HCT116 (cell line): ENCODE measurements at regions not wholly inside any gene's neighbourhood (a gene's known extent, or its start where the extent isn't known, plus 50 kb on each side); places are given as distances from the start of the nearest gene placed in this dataset.
A peak's percentile ranks its signal among the peaks of the same experiment; 100 is the strongest.

Experiments
- ATAC-seq: fragments of 200-7000 bp; cut with Tn5 transposase; 2 replicates; pipeline ENCODE4 v1.9.1; 2020; ENCODE audit warnings: mild to moderate bottlenecking, moderate library complexity
- BruUV-seq: library from RNA; stranded (reverse); fragments of 400-500 nt; replicated peaks from 2 replicates; lab custom pipeline; 2021; lab: Mats Ljungman, UMichigan
- CTCF ChIA-PET: fragments of 300-600 bp; sonication (Branson Sonifier 250); formaldehyde crosslinking; loops from one replicate; lab custom pipeline; 2021; ENCODE audit warnings: antibody characterized with exemption; lab: Charles Lee
- POLR2A ChIA-PET: fragments of 300-600, 350-600 bp; sonication (Branson Sonifier 250); formaldehyde crosslinking; loops from one replicate; lab custom pipeline; 2021; ENCODE audit warnings: antibody characterized with exemption; lab: Charles Lee
- RAD21 ChIA-PET, 2 experiments: fragments of 300-600 bp; sonication (Branson Sonifier 250); formaldehyde crosslinking; loops; one replicate each; lab custom pipeline; 2023; ENCODE audit warnings: low total read pairs in 2 of 2; ENCODE audit not compliant: uncharacterized antibody in 2 of 2, unreplicated experiment in 2 of 2, low non-redundant PET in 1 of 2; lab: Charles Lee
- DNase-seq: peaks from one replicate; pipeline ENCODE4 v3.0.0-alpha.2; 2010; ENCODE audit warnings: low read depth, low spot score
- H2AFZ ChIP-seq: fragments of 200-600 bp; shearing (Covaris generic), sonication (generic); 2 replicates; pipeline ENCODE4 v1.6.1; 2017; ENCODE audit warnings: low read depth, mixed run types, mixed read lengths, antibody characterized with exemption, low read length; ENCODE audit not compliant: poor library complexity, severe bottlenecking
- H3K27ac ChIP-seq: 2 replicates; pipeline ENCODE4 v1.5.1; 2012; ENCODE audit warnings: low read depth, low read length
- H3K27me3 ChIP-seq: fragments of 200-600 bp; sonication (generic); 2 replicates; pipeline ENCODE4 v1.6.1; 2016; ENCODE audit warnings: mixed run types, low read length, mixed read lengths; ENCODE audit not compliant: insufficient read depth
- H3K36me3 ChIP-seq, 2 experiments: fragments of 200-500 bp in 1 of 2; fragments of 200-600 bp in 1 of 2; sonication (Bioruptor generic) in 1 of 2; sonication (generic) in 1 of 2; 2 replicates each; pipeline versions ENCODE4 v1.5.1 to v1.6.1; 2014 to 2016; ENCODE audit warnings: low read length in 2 of 2, inconsistent platforms in 1 of 2, mixed read lengths in 1 of 2, mixed run types in 1 of 2; ENCODE audit not compliant: insufficient read depth in 2 of 2, control insufficient read depth in 1 of 2
- H3K4me1 ChIP-seq, 2 experiments: fragments of 200-600 bp in 1 of 2; sonication (generic) in 1 of 2; 2 replicates each; pipeline versions ENCODE4 v1.5.1 to v1.6.1; 2012 to 2017; ENCODE audit warnings: low read length in 2 of 2, inconsistent platforms in 1 of 2, mild to moderate bottlenecking in 1 of 2, mixed read lengths in 1 of 2, mixed run types in 1 of 2, moderate library complexity in 1 of 2; ENCODE audit not compliant: insufficient read depth in 2 of 2, control insufficient read depth in 1 of 2
- H3K4me2 ChIP-seq: fragments of 200-600 bp; sonication (generic); 2 replicates; pipeline ENCODE4 v1.6.1; 2017; ENCODE audit warnings: mixed run types, low read length, mixed read lengths
- H3K4me3 ChIP-seq, 2 experiments: fragments of 200-600 bp in 1 of 2; sonication (generic) in 1 of 2; replicated peaks in 1 of 2; 2 replicates each; pipeline ENCODE4 v1.5.1; 2011 to 2016; ENCODE audit warnings: low read length in 2 of 2, control low read depth in 1 of 2, low read depth in 1 of 2, mild to moderate bottlenecking in 1 of 2, mixed read lengths in 1 of 2, mixed run types in 1 of 2
- H3K79me2 ChIP-seq: fragments of 200-600 bp; sonication (generic); 2 replicates; pipeline ENCODE4 v1.6.1; 2017; ENCODE audit warnings: mild to moderate bottlenecking, mixed run types, low read length, moderate library complexity, mixed read lengths; ENCODE audit not compliant: insufficient read depth
- H3K9ac ChIP-seq: fragments of 200-600 bp; sonication (generic); 2 replicates; pipeline ENCODE4 v1.6.1; 2016; ENCODE audit warnings: low read length, mixed read lengths
- H3K9me2 ChIP-seq: fragments of 200-600 bp; sonication (generic), shearing (Covaris generic); 2 replicates; pipeline ENCODE4 v1.6.1; 2017; ENCODE audit warnings: mixed run types, mild to moderate bottlenecking, moderate library complexity; ENCODE audit not compliant: insufficient read depth
- H3K9me3 ChIP-seq, 2 experiments: fragments of 200-500 bp in 1 of 2; fragments of 200-600 bp in 1 of 2; sonication (Bioruptor generic) in 1 of 2; sonication (generic) in 1 of 2; 2 replicates each; pipeline ENCODE4 v1.6.1; 2014 to 2017; ENCODE audit warnings: low read length in 2 of 2, mixed read lengths in 2 of 2, inconsistent platforms in 1 of 2, low read depth in 1 of 2, mild to moderate bottlenecking in 1 of 2, mixed run types in 1 of 2, moderate library complexity in 1 of 2; ENCODE audit not compliant: control insufficient read depth in 1 of 2, insufficient read depth in 1 of 2
- H4K20me1 ChIP-seq: fragments of 200-600 bp; sonication (generic), shearing (Covaris generic); 2 replicates; pipeline ENCODE4 v1.6.1; 2017; ENCODE audit warnings: mixed run types, mild to moderate bottlenecking, moderate library complexity; ENCODE audit not compliant: insufficient read depth
- ATF3 ChIP-seq: IDR thresholded peaks from 2 replicates; pipeline ENCODE4 v1.6.1; 2012
- CBX3 ChIP-seq: IDR thresholded peaks from 2 replicates; pipeline ENCODE4 v1.6.1; 2012; ENCODE audit warnings: low read depth
- CEBPB ChIP-seq: IDR thresholded peaks from 2 replicates; pipeline ENCODE4 v1.6.1; 2012; ENCODE audit warnings: low read depth
- EGR1 ChIP-seq: IDR thresholded peaks from 2 replicates; pipeline ENCODE4 v1.6.1; 2012; ENCODE audit warnings: low read depth
- EZH2phosphoT487 ChIP-seq: fragments of 200-600 bp; IDR thresholded peaks from 2 replicates; pipeline ENCODE4 v1.6.1; 2018; ENCODE audit warnings: antibody characterized with exemption, borderline replicate concordance
- FOSL1 ChIP-seq: IDR thresholded peaks from 2 replicates; pipeline ENCODE4 v1.6.1; 2012; ENCODE audit warnings: low read depth
- JUND ChIP-seq: IDR thresholded peaks from 2 replicates; pipeline ENCODE4 v1.6.1; 2012
- RAD21 ChIP-seq: IDR thresholded peaks from 2 replicates; pipeline ENCODE4 v1.6.1; 2012; ENCODE audit warnings: low read depth, mild to moderate bottlenecking
- SP1 ChIP-seq: IDR thresholded peaks from 2 replicates; pipeline ENCODE4 v1.6.1; 2012; ENCODE audit warnings: low read depth
- SRF ChIP-seq: IDR thresholded peaks from 2 replicates; pipeline ENCODE4 v1.6.1; 2012; ENCODE audit warnings: low read depth
- TCF7L2 ChIP-seq: IDR thresholded peaks from 2 replicates; pipeline ENCODE4 v1.7.0; 2011; ENCODE audit warnings: borderline replicate concordance, inconsistent platforms; ENCODE audit not compliant: insufficient read depth, insufficient read length; ENCODE audit errors: extremely low read depth
- intact Hi-C: fragments of 100-400 bp; cut with micrococcal nuclease; formaldehyde crosslinking; loops from 2 replicates; pipeline ENCODE4 v1.10.0; 2022
- TF ChIP-seq, protein P1 (sequence below): IDR thresholded peaks from 2 replicates; pipeline ENCODE4 v1.6.1; 2012; ENCODE audit warnings: low read depth
- TF ChIP-seq, protein P2 (sequence below), 3 experiments: fragments of 200-600 bp in 1 of 3; sonication (generic) in 1 of 3; IDR thresholded peaks in 2 of 3; conservative IDR thresholded peaks in 1 of 3; 2 replicates each; pipeline ENCODE4 v1.5.1; 2012 to 2017; ENCODE audit warnings: low read depth in 2 of 3, low read length in 2 of 3, antibody characterized with exemption in 1 of 3, borderline replicate concordance in 1 of 3, control low read depth in 1 of 3, mild to moderate bottlenecking in 1 of 3, mixed read lengths in 1 of 3, mixed run types in 1 of 3, moderate library complexity in 1 of 3; ENCODE audit not compliant: insufficient read depth in 1 of 3
- TF ChIP-seq, protein P3 (sequence below): IDR thresholded peaks from 2 replicates; pipeline ENCODE4 v1.6.1; 2012

- TF ChIP-seq CBX3 (0 out of 2 replicates have a peak, but pooled peaks have one; percentile 26), EZH2phosphoT487 (no peak), JUND (no peak), CEBPB (peak; percentile 39; the same call in 1 of the 2 replicates), SP1 (no peak)
- Histone ChIP-seq H3K4me3 (no peak overlapping the region), H3K9me2 (no peaks in the 10 kb centered on the region), H3K9ac (no peak overlapping the region), H2AFZ (no peak overlapping the region), H3K36me3 (no peaks in the 10 kb centered on the region), H3K27ac (no peak overlapping the region), H3K9me3 (no peaks in the 10 kb centered on the region), H3K27me3 (no peaks in the 10 kb centered on the region), H3K79me2 (no peaks in the 10 kb centered on the region), H3K4me1 (peaks cover 17 to 32% of the 10 kb centered on the region in 2 experiments; a peak in 3 of 4 replicates), H3K4me2 (no peak overlapping the region), H4K20me1 (no peaks in the 10 kb centered on the region)
- intact Hi-C loops = no loop called here
- DNase-seq = no peak
- no peak for ATAC-seq
- ChIA-PET RAD21 (no interaction called here), POLR2A (no interaction called here), CTCF (no interaction called here)
- BruUV-seq = no TSS peak
Measured at GRCh38 chr4:186910385-186910784, 186.7 kb upstream of the FAT1 start.

DNA sequence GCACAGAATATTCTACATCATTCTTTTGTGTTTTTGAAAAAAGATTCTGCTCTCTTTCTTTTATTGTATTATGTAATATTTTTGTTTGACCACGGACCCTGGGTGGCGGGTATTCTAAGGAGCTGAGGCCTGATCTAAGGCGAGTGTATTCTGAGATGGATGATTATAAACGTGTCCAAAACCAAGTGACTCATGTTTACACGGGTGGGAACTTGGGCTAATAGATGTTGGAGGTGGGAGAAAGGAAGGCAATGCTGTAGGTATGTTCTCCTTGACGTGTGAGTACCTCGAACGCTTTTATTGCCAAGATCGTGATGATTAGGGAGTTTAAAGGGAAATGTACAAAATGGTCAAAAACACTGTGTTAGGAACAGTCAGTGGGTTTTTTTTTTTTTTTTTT lies 188.9 kb upstream of the FAT1 start:
- no peak overlapping the region for H3K4me3 ChIP-seq
- H3K9me2 ChIP-seq = no peaks in the 10 kb centered on the region
- H2AFZ ChIP-seq = no peak overlapping the region
- no peaks in the 10 kb centered on the region for H3K9me3 ChIP-seq
- peaks cover 23 to 39% of the 10 kb centered on the region in 2 experiments for H3K4me1 ChIP-seq
- H3K27me3 ChIP-seq = no peaks in the 10 kb centered on the region
- TF ChIP-seq FOSL1 (no peak), EZH2phosphoT487 (no peak), EGR1 (no peak), TCF7L2 (no peak), RAD21 (no peak), SRF (no peak), CBX3 (no peak), ATF3 (no peak), SP1 (no peak)
- TF ChIP-seq, protein P1, sequence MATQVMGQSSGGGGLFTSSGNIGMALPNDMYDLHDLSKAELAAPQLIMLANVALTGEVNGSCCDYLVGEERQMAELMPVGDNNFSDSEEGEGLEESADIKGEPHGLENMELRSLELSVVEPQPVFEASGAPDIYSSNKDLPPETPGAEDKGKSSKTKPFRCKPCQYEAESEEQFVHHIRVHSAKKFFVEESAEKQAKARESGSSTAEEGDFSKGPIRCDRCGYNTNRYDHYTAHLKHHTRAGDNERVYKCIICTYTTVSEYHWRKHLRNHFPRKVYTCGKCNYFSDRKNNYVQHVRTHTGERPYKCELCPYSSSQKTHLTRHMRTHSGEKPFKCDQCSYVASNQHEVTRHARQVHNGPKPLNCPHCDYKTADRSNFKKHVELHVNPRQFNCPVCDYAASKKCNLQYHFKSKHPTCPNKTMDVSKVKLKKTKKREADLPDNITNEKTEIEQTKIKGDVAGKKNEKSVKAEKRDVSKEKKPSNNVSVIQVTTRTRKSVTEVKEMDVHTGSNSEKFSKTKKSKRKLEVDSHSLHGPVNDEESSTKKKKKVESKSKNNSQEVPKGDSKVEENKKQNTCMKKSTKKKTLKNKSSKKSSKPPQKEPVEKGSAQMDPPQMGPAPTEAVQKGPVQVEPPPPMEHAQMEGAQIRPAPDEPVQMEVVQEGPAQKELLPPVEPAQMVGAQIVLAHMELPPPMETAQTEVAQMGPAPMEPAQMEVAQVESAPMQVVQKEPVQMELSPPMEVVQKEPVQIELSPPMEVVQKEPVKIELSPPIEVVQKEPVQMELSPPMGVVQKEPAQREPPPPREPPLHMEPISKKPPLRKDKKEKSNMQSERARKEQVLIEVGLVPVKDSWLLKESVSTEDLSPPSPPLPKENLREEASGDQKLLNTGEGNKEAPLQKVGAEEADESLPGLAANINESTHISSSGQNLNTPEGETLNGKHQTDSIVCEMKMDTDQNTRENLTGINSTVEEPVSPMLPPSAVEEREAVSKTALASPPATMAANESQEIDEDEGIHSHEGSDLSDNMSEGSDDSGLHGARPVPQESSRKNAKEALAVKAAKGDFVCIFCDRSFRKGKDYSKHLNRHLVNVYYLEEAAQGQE = no peak
- TF ChIP-seq, protein P2, sequence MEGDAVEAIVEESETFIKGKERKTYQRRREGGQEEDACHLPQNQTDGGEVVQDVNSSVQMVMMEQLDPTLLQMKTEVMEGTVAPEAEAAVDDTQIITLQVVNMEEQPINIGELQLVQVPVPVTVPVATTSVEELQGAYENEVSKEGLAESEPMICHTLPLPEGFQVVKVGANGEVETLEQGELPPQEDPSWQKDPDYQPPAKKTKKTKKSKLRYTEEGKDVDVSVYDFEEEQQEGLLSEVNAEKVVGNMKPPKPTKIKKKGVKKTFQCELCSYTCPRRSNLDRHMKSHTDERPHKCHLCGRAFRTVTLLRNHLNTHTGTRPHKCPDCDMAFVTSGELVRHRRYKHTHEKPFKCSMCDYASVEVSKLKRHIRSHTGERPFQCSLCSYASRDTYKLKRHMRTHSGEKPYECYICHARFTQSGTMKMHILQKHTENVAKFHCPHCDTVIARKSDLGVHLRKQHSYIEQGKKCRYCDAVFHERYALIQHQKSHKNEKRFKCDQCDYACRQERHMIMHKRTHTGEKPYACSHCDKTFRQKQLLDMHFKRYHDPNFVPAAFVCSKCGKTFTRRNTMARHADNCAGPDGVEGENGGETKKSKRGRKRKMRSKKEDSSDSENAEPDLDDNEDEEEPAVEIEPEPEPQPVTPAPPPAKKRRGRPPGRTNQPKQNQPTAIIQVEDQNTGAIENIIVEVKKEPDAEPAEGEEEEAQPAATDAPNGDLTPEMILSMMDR (IDR thresholded peaks at IDR 0.05 in 2 of 3, conservative IDR thresholded peaks at IDR 0.05 in 1 of 3; ENCODE audit: borderline replicate concordance in 1 of 3, insufficient read depth in 1 of 3, low read depth in 2 of 3, low read length in 2 of 3) = no peak
- TF ChIP-seq, protein P3, sequence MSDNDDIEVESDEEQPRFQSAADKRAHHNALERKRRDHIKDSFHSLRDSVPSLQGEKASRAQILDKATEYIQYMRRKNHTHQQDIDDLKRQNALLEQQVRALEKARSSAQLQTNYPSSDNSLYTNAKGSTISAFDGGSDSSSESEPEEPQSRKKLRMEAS = no peak
- CTCF ChIA-PET = interaction anchor here (1.1 kb wide), 1 partner anchor 17 kb away, joined by 3 read pairs; no protein-coding TSS in a partner anchor
- intact Hi-C loops = no loop called here
- H3K27ac ChIP-seq = no peak overlapping the region
- no peaks in the 10 kb centered on the region for H4K20me1 ChIP-seq
- H3K9ac ChIP-seq = no peak overlapping the region
- ATAC-seq (no peak), DNase-seq (no peak)
- H3K36me3 ChIP-seq = no peaks in the 10 kb centered on the region
- H3K4me2 ChIP-seq = no peak overlapping the region
- RAD21 ChIA-PET = no interaction called here
- no peaks in the 10 kb centered on the region for H3K79me2 ChIP-seq
- POLR2A ChIA-PET = no interaction called here
- no TSS peak for BruUV-seq
